HG03280 (cell line): ENCODE measurements at regions not wholly inside any gene's neighbourhood (a gene's known extent, or its start where the extent isn't known, plus 50 kb on each side); places are given as distances from the start of the nearest gene placed in this dataset.
A peak's percentile ranks its signal among the peaks of the same experiment; 100 is the strongest.
"Not testable (repeated sequence)": the region's sequence is repeated elsewhere in the genome, so short reads cannot be mapped to it uniquely, and the experiment has no call there.

Experiments
- ATAC-seq: cut with Tn5 transposase; IDR thresholded peaks from one replicate; pipeline ENCODE4 v1.9.1; 2021; ENCODE audit warnings: mild to moderate bottlenecking, moderate library complexity; ENCODE audit not compliant: unreplicated experiment

- no peak for ATAC-seq
These were observed 165.9 kb upstream of the PPP1R3A start for GRCh38 chr7:114084472-114085312.

GRCh38 chr7:114084002-114084471, 165.2 kb upstream of the PPP1R3A start:
- no peak for ATAC-seq

DNA sequence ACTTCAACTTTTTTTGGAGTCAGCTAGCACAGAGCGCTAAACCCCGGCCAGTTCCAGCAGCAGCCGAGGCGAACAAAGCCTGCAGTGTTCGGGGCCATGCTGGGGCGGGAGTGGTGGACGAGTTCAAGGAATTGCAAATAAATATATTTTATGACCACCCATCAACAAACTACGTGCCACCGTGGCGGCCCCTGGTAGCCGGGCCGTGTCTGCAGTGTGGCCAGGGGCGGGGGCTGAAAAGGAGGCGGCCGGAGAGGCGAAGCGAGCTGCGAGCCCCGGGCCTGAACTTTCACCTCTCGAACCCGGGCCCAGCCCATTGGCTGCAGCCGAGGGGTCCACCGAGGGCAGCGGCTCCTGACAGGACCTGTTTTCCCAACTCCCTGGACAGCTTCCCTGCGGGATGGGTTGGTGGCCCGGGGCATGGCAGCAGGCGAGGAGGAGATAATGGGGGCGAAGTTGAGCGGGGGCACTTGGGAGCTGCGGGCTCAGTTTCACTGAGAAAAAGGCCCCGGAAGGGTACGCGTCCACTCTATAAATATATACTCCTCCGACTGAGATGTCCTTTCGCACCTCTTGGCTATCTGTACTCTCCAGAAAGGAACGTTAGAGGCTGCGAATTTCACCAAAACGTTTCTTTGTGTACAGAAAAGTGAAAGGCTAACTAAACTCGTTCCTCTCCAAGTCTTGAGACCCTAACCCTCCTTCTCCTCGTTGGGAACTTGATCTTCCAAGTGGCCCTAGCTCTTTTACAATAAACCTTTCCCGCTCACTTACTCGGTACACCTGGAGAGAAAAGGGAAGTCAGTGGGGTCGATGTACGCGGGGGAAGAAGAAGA, 164.6 kb upstream of the PPP1R3A start:
- no peak for ATAC-seq

- ATAC-seq: no peak
These were observed 163.9 kb upstream of the PPP1R3A start for GRCh38 chr7:114082642-114083165.

DNA sequence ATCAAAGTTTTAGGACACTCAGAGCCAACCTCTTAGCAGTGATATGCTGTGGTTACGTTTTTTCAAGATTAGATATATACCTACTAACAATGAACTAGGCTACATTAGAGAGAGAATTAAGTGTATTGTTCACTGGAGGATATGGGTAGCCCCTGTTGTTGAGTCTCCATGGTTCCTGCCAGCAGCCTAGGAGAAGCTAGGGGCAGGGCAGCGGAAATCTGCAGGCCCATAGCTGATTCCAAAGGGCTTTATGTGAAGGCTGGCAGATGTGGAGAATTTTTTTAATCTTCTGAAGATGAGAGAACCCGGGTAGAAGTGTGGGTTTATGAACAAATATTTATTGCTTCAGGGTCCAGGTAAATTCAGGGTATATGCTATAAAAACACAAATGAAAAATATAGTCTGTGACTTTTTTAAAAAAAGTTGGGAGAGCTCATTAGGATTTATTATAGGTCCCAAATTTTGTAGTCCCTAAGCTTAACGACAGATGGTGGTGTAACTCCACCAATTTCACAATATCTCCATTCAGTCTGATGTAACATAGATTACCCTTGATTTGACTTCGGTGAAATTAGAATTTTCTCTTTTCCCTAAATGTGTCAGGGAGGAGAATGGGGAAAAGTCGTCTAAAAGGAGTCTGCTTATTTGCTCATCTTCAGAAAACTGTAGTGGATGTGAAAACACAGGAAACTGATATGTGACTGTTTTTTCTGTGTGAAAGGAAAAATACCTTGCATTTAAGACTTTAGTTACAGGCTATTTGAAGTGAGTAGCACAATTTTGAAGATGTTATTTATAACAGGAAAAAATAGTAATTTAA, 163.0 kb upstream of the PPP1R3A start:
- ATAC-seq: no peak

DNA sequence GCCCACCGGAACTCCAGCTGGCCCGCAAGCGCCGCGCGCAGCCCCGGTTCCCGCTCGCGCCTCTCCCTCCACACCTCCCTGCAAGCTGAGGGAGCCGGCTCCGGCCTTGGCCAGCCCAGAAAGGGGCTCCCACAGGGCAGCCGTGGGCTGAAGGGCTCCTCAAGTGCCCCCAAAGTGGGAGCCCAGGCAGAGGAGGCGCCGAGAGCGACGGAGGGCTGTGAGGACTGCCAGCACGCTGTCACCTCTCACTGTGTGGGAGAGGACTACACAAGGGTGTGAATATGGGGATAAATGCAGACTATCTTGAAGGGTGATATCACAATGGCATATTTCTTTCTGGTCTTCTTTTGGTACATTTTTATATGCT, 158.3 kb upstream of the PPP1R3A start:
- not testable (repeated sequence) for ATAC-seq

DNA sequence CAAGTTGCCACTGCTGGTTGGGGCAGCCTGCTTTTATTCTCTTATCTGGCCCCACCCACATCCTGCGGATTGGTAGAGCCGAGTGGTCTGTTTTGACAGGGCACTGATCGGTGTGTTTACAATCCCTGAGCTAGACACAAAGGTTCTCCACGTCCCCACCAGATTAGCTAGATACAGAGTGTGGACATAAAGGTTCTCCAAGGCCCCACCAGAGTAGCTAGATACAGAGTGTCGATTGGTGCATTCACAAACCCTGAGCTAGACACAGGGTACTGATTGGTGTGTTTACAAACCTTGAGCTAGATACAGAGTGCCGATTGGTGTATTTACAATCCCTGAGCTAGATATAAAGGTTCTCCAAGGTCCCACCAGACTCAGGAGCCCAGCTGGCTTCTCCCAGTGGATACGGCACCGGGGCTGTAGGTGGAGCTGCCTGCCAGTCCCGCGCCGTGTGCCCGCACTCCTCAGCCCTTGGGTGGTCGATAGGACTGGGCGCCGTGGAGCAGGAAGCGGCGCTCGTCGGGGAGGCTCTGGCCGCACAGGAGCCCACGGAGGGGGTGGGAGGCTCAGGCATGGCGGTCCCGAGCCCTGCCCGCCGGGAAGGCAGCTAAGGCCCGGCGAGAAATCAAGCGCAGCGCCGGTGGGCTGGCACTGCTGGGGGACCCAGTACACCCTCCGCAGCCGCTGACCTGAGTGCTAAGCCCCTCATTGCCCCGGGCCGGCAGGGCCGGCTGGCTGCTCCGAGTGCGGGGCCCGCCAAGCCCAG, 157.8 kb upstream of the PPP1R3A start:
- not testable (repeated sequence) for ATAC-seq

- ATAC-seq: no peak
These were observed 154.9 kb upstream of the PPP1R3A start for GRCh38 chr7:114073701-114074100.

GRCh38 chr7:114070246-114070645, 151.4 kb upstream of the PPP1R3A start:
- no peak for ATAC-seq

DNA sequence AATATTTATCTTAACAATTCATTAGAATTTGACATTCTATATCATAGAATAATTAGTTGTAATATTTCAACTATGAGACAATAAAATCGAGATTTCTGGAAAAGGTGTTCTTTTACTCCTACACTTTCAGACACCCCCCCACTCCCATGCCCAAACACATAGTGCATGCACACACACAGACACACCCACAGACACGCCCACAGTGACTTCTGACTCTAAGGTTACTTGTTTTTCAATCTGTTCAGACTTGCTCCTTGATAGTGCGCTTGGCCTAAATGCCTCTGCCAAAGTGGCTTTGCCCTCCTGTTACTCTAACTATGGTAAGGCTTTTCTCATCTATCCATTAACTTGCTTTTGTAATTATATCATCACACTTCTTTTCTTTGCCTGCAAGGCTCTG, 144.0 kb upstream of the PPP1R3A start:
- no peak for ATAC-seq

GRCh38 chr7:114051871-114052331, 133.1 kb upstream of the PPP1R3A start:
- ATAC-seq: peak; percentile 78

- ATAC-seq: no peak
These were observed 131.8 kb upstream of the PPP1R3A start for GRCh38 chr7:114050571-114050970.

- no peak for ATAC-seq
These were observed 129.8 kb upstream of the PPP1R3A start for GRCh38 chr7:114048386-114049235.

DNA sequence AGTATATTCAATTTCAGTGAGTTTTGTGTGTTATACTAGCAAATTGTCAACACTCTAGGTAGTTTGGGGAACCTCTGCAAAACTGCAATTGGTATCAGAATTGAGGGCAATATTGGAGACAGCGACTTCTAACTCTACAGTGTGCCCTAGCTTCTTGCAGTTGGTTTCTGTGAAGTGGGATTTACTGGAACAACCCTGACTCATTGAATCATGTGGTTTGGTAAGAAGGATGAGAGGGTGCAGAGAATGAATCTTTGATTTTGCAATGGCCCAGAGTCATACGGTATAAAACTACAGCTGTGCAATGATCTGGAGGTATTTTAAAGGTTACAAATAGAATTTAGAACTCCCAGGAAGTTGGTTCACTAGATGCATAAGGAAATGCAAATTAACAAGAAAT, 129.1 kb upstream of the PPP1R3A start:
- no peak for ATAC-seq

GRCh38 chr7:114033475-114033874, 114.7 kb upstream of the PPP1R3A start:
- no peak for ATAC-seq

DNA sequence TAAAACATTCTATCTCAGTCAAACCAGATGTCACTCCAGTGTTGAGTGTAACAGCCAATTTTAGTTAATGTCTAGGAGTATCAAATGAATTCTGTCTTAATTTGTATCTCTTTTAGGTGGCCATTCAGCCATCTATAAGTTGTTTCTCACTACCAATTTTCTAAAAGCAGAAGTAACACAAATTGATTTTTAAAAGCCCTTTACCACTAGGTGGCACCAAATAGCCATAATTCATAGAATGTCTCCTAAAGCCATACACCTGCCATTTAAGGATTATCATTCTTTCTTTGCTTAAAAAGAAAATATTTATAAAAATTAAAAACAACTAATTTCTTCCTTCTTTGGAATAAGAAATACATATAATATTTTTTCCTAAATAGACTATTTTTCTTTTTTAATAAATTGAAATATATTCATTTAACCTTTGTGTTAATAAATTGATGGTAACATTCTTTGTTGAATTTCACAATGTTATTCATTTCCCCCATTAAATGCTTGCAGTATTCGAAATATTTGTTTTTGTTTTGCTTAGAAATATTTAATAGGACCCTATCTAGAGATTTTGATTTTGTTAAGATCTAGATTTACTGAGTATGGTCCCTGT, 107.8 kb upstream of the PPP1R3A start:
- ATAC-seq: peak; percentile 82

- no peak for ATAC-seq
These were observed 102.3 kb upstream of the PPP1R3A start for GRCh38 chr7:114021135-114021534.

GRCh38 chr7:114008696-114009095, 89.9 kb upstream of the PPP1R3A start:
- ATAC-seq: no peak

DNA sequence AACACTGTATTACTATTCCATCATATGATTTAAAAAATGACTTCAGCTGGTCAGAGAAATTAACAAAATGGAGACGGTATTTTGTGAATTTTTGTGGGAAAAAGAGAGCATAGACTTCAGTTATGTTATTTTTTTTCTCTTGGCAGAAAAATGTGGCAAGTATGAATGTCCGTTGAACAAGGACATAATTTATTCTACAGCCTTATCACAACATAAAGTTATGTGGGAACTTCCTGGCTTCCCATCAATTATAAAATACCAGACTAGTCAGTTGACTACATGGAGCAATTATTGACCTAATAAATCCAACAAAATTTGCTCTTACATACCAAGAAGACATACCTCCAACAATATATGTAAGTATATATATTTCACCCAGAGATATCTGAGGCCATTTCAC, 88.6 kb upstream of the PPP1R3A start:
- no peak for ATAC-seq
